Embryonic facial prominence (tissue), 1 donor: ENCODE measurements at regions not wholly inside any gene's neighbourhood (a gene's known extent, or its start where the extent isn't known, plus 50 kb on each side); places are given as distances from the start of the nearest gene placed in this dataset.

Experiments
- DNase-seq: peaks from one replicate; pipeline ENCODE4 v3.0.0-alpha.2; 2016; ENCODE audit errors: extremely low spot score

GRCh38 chr13:34749046-34749445 is 193.0 kb upstream of the NBEA start:
- DNase-seq, result no peak

GRCh38 chr13:34750078-34750931 is 191.8 kb upstream of the NBEA start:
- DNase-seq, result peak; percentile 55

- no peak for DNase-seq
Observed at GRCh38 chr13:34751044-34751443, 191.0 kb upstream of the NBEA start.

GRCh38 chr13:34751492-34751891 is 190.6 kb upstream of the NBEA start:
- DNase-seq, result no peak

- no peak for DNase-seq
Observed at GRCh38 chr13:34752283-34752960, 189.6 kb upstream of the NBEA start.

- no peak for DNase-seq
Observed at GRCh38 chr13:34756136-34756535, 185.9 kb upstream of the NBEA start.

DNA sequence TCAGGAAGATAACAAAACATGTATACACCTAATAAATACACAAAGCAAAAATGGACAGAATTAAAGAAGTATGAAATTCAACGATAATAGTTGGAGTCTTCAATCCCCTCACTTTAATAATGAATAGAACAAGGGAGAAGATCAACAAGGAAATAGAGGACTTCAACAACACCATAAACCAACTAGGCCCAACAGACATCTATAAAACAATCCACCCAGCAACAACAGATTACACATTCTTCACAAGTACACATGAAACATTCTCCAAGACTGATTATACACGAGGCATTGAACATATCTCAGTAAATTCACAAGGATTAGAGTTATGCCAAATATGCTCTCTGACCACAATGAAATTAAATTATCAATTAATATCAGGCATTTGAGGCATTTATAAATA is 185.5 kb upstream of the NBEA start:
- DNase-seq, result no peak

DNA sequence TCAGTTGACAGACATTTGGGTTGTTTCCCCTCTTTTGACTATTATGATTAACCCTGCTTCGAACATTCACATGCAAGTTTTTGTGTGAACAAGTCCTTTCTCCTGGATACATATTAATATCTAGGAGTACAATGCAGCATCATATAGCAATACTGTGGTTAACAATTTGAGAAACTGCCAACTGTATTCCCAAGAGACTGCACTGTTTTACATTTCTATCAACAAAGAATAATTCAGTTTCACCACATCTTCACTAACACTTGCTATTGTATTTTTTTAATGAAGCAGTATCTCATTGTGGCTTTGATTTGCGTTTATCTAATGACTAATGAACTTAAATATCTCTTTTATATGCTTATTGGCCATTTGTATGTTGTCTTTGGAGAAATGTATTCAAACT is 184.6 kb upstream of the NBEA start:
- no peak for DNase-seq

DNA sequence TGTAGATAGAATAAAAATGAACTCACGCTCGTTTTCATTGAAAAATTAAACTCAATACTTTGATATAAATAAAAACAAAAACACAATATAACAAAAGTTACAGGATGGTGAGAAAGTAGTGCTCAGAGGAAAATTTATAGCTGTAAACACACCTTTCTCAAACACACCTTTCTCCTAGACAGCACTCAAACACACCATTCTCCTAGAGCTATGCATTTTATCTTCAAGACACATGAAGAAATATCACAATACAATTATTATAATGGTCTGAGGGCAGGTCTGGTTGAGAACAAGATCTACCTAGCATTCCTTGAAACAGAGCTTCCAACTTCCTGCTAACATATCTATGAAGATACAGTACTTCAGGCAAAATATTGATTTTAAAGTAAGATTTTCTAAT is 183.4 kb upstream of the NBEA start:
- no peak for DNase-seq

- no peak for DNase-seq
Observed at GRCh38 chr13:34762312-34762711, 179.8 kb upstream of the NBEA start.

- DNase-seq, result no peak
Observed at GRCh38 chr13:34764246-34764645, 177.8 kb upstream of the NBEA start.

GRCh38 chr13:34765446-34766180 is 176.5 kb upstream of the NBEA start:
- DNase-seq, result no peak

DNA sequence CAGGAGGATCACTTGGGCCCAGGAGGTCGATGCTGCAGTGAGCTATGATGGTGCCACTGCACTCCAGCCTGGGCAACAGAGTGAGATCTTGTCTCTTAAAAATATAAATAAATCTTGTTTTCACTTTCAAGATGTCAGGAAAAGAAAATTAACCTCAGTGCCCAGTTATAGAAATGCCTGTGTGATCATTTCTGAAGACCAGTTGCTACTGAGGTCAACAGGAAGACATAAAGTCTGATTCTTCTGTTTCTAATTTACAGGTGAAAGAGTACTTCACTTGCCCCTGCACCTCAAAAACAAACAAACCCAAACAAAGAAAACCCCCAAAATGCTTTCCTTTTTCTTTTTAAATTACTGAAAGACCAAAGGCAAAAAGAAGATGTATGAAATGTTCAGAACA is 174.3 kb upstream of the NBEA start:
- DNase-seq, result no peak

DNA sequence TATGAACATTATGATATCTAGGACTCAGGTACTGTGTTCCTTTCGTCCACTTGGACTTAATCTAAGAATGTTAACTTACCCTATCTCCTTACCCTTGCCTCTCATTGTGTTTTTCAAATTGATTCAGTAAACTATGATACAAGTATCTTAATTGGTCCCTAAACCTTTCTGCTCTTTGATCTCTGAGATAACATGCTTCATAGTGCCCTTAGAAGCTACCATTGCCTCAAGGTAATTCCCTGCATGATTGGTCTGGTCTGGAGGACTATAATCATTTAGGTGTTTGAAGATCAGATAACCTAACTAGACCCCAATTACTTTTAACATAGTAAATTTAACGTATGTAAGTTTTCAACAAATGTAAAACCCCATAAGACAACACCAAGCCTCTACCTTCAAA is 169.9 kb upstream of the NBEA start:
- no peak for DNase-seq

- DNase-seq, result no peak
Observed at GRCh38 chr13:34772881-34773280, 169.2 kb upstream of the NBEA start.

- DNase-seq, result no peak
Observed at GRCh38 chr13:34776390-34776981, 165.6 kb upstream of the NBEA start.

GRCh38 chr13:34777089-34777913 is 164.8 kb upstream of the NBEA start:
- DNase-seq, result no peak

DNA sequence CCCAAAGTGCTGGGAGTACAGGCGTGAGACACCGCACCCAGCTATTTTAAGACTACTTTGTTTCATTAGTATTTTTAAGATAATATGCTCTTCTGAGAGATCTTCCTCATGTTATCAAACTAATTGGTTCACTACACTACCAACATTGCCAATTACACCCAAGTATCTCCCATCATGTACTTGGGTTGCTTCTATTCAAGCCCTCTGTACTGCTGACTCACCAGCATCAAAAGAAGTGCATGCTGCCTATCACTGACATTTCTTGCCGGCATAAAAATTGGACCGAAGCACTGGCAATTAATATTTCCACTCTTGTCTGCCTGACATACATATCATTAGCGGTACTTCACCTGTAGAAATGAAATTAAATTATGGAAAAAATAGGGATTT is 164.2 kb upstream of the NBEA start:
- DNase-seq, result no peak

- DNase-seq, result no peak
Observed at GRCh38 chr13:34779171-34779570, 162.9 kb upstream of the NBEA start.

DNA sequence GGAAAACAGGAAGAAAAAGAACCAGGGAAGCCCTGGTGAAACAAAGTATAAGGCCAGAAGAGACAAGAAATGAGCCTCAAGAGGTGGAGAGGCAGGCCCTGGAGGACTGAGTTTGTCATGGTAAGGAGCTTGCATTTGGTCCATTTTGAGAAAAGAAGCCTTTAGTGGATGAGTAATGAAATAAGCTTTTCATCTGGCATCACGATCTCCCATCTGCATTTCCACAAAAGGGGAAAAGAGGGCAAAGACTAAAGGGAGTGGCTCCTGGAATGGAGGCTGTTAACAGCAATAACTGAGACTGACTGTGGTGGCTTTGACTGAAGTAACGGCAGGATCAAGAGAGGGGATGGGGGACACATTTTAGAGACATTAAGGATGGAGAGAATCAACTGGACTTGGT is 148.8 kb upstream of the NBEA start:
- no peak for DNase-seq

DNA sequence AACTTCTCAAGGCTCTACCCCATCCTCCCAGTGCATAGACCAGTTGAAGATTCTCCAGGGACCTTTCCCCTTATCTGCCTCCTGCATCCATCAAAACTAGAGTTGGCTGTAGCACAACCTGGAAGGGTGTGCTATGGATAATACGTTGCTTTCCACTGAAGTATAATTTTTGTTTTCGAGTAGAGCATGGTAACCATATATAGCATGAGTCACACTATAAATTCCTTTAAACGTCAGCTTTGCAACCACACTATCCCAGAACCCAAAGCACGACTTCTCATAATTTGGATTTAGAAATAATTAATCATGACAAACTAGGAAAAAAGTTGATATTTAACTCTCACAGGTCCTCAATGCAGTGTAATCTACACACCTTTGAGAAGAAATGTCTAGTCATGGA is 138.3 kb upstream of the NBEA start:
- DNase-seq, result no peak
